Vagina (tissue), 2 donors: ENCODE measurements at regions not wholly inside any gene's neighbourhood (a gene's known extent, or its start where the extent isn't known, plus 50 kb on each side); places are given as distances from the start of the nearest gene placed in this dataset.

Experiments used
- CTCF ChIP-seq, 3 experiments: fragments of 450-650 bp in 2 of 3; fragments of 200-600 bp in 1 of 3; sonication (generic) in 1 of 3; IDR thresholded peaks; one replicate each; pipeline ENCODE4 v1.5.1; 2017 to 2019; ENCODE audit warnings: antibody characterized with exemption in 3 of 3, mild to moderate bottlenecking in 2 of 3, moderate library complexity in 2 of 3
- POLR2A ChIP-seq, 2 donors: fragments of 450-650 bp; IDR thresholded peaks; one replicate each; pipeline ENCODE4 v1.6.1; 2017; ENCODE audit warnings: antibody characterized with exemption in 2 of 2, mild to moderate bottlenecking in 2 of 2, moderate library complexity in 2 of 2
- POLR2AphosphoS5 ChIP-seq, 2 donors: sonication (generic); formaldehyde crosslinking; IDR thresholded peaks; one replicate each; pipeline ENCODE4 v1.9.0; 2017; ENCODE audit warnings: antibody characterized with exemption in 2 of 2, mild to moderate bottlenecking in 2 of 2, low read depth in 1 of 2; ENCODE audit not compliant: insufficient read depth in 1 of 2

GRCh38 chr18:41579185-41579584 is 375.8 kb upstream of the PIK3C3 start:
- TF ChIP-seq POLR2AphosphoS5 (IDR thresholded peaks at IDR 0.05; ENCODE audit: insufficient read depth in 1 of 2, low read depth in 1 of 2) (no peak), CTCF (IDR thresholded peaks at IDR 0.05) (no peak), POLR2A (IDR thresholded peaks at IDR 0.05) (no peak)
